GM12878 (cell line): ENCODE measurements at regions not wholly inside any gene's neighbourhood (a gene's known extent, or its start where the extent isn't known, plus 50 kb on each side); places are given as distances from the start of the nearest gene placed in this dataset.

Source experiments
- ATAC-seq: fragments of 200-7000 bp; cut with Tn5 transposase; 3 replicates; pipeline ENCODE4 v1.9.1; 2020; ENCODE audit warnings: mild to moderate bottlenecking, moderate library complexity
- BruUV-seq: library from RNA; stranded (reverse); fragments of 400-500 nt; replicated peaks from 2 replicates; lab custom pipeline; 2021; lab: Mats Ljungman, UMichigan
- CTCF ChIA-PET: fragments of 300-600 bp; sonication (Branson Sonifier 250); formaldehyde crosslinking; extraction: SDS; loops from one replicate; lab custom pipeline; 2021; ENCODE audit warnings: inconsistent platforms; lab: Yijun Ruan, JAX
- POLR2A ChIA-PET: fragments of 350-600 bp; formaldehyde crosslinking; extraction: SDS; loops from one replicate; lab custom pipeline; 2021; ENCODE audit warnings: inconsistent platforms; lab: Charles Lee
- RAD21 ChIA-PET: fragments of 300-600 bp; sonication (Branson Sonifier 250); formaldehyde crosslinking; loops from one replicate; lab custom pipeline; 2023; ENCODE audit warnings: antibody characterized with exemption; ENCODE audit not compliant: unreplicated experiment; lab: Charles Lee
- SMC1A ChIA-PET: fragments of 300-600 bp; sonication (Branson Sonifier 250); formaldehyde crosslinking; loops from one replicate; lab custom pipeline; 2023; ENCODE audit not compliant: unreplicated experiment, uncharacterized antibody; lab: Charles Lee
- DNase-seq: peaks from one replicate; pipeline ENCODE4 v3.0.0-alpha.2; 2011; ENCODE audit warnings: low read depth, low spot score
- FAIRE-seq: peaks from 3 replicates; lab custom pipeline; 2011; peaks lifted over from hg19 to GRCh38; lab: Jason Lieb, UNC
- H2AFZ ChIP-seq: 2 replicates; pipeline ENCODE4 v1.6.0; 2011; ENCODE audit warnings: low read depth, low read length, control low read depth; ENCODE audit not compliant: control insufficient read depth
- H3K27ac ChIP-seq: 2 replicates; pipeline ENCODE4 v1.5.1; 2011; ENCODE audit warnings: control low read depth; ENCODE audit not compliant: control insufficient read depth, insufficient read depth
- H3K27me3 ChIP-seq, 2 experiments: replicated peaks in 1 of 2; 2 replicates each; pipeline versions ENCODE4 v1.6.0 to v1.6.1; 2011; ENCODE audit warnings: low read length in 1 of 2; ENCODE audit not compliant: control insufficient read depth in 2 of 2, insufficient read depth in 2 of 2
- H3K36me3 ChIP-seq, 2 experiments: 2 replicates each; pipeline ENCODE4 v1.5.1; 2011; ENCODE audit warnings: low read length in 1 of 2; ENCODE audit not compliant: control insufficient read depth in 2 of 2, insufficient read depth in 2 of 2
- H3K4me1 ChIP-seq: 2 replicates; pipeline ENCODE4 v1.6.1; 2011; ENCODE audit warnings: mild to moderate bottlenecking, low read length, moderate library complexity, mixed read lengths; ENCODE audit not compliant: control insufficient read depth, insufficient read depth
- H3K4me2 ChIP-seq: 2 replicates; pipeline ENCODE4 v1.6.0; 2011; ENCODE audit warnings: control low read depth; ENCODE audit not compliant: control insufficient read depth, insufficient read depth
- H3K4me3 ChIP-seq: fragments of 200-600 bp; sonication (generic); 2 replicates; pipeline ENCODE4 v1.5.1; 2016
- H3K79me2 ChIP-seq: 2 replicates; pipeline ENCODE4 v1.6.0; 2011; ENCODE audit warnings: low read length; ENCODE audit not compliant: control insufficient read depth, insufficient read depth
- H3K9ac ChIP-seq: 2 replicates; pipeline ENCODE4 v1.8.0; 2011; ENCODE audit warnings: low read length, control low read depth, mixed read lengths; ENCODE audit not compliant: control insufficient read depth, insufficient read depth
- H3K9me3 ChIP-seq: replicated peaks from 3 replicates; pipeline ENCODE4 v1.5.1; 2011; ENCODE audit warnings: mild to moderate bottlenecking, low read length; ENCODE audit not compliant: control insufficient read depth, insufficient read depth
- H4K20me1 ChIP-seq: 2 replicates; pipeline ENCODE4 v1.6.0; 2011; ENCODE audit not compliant: control insufficient read depth, insufficient read depth
- BACH1 ChIP-seq: fragments of 450-650 bp; IDR thresholded peaks from 2 replicates; pipeline ENCODE4 v1.6.1; 2017; ENCODE audit warnings: mild to moderate bottlenecking, borderline replicate concordance
- FOS ChIP-seq: IDR thresholded peaks from 3 replicates; pipeline ENCODE4 v1.6.1; 2011; ENCODE audit warnings: borderline replicate concordance; ENCODE audit not compliant: insufficient read length; ENCODE audit errors: extremely low read depth
- PML ChIP-seq: IDR thresholded peaks from 2 replicates; pipeline ENCODE4 v1.6.1; 2012; ENCODE audit warnings: low read length, inconsistent platforms
- SMAD5 ChIP-seq: IDR thresholded peaks from 2 replicates; pipeline ENCODE4 v1.6.1; 2016; ENCODE audit warnings: antibody characterized with exemption, low read depth
- ZBED1 ChIP-seq: IDR thresholded peaks from 2 replicates; pipeline ENCODE4 v1.6.1; 2016; ENCODE audit warnings: borderline replicate concordance
- ZSCAN29 ChIP-seq: fragments of 450-650 bp; IDR thresholded peaks from 2 replicates; pipeline ENCODE4 v1.6.1; 2017; ENCODE audit warnings: mild to moderate bottlenecking, moderate library complexity
- WGBS: methylation state at CpG from one replicate; pipeline ENCODE4 v1.1.6; 2016; ENCODE audit warnings: low lambda C conversion rate; ENCODE audit not compliant: insufficient replicate concordance, insufficient coverage; ENCODE audit errors: missing lambda C conversion rate; 5-methylcytosine and 5-hydroxymethylcytosine counted together
- in situ Hi-C: fragments of 300-500 bp; cut with MboI; formaldehyde crosslinking; loops from 9 replicates; pipeline ENCODE4 v1.14.3; 2018; ENCODE audit warnings: mixed read lengths
- intact Hi-C: fragments of 100-400 bp; cut with micrococcal nuclease; formaldehyde crosslinking; loops from one replicate; pipeline ENCODE4 v1.14.2; 2022; ENCODE audit not compliant: unreplicated experiment
- TF ChIP-seq, protein P1 (sequence below): fragments of 450-650 bp; IDR thresholded peaks from 2 replicates; pipeline ENCODE4 v1.6.1; 2016; ENCODE audit warnings: mild to moderate bottlenecking, moderate library complexity, borderline replicate concordance

DNA sequence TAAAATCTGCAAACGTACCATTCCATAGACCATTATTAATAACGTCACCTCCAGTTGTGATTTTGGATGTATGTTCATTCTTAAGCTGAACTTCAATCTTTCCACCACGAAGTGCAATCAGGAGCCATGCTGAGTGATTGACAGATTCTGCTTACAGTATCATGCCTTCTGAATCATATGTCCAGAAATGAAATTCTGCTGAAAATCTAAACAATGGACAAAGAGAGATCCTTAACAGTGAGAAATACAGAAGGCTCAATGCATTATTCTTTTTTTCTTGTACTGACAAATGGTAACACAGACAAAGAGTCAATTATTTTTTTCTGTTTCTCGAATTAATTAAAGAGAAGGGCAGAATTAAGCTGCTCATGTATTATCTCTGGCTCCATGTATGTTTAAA lies 1114.5 kb downstream of the EPHA3 start:
- Histone ChIP-seq H3K27ac (no peak overlapping the region), H2AFZ (no peak overlapping the region), H3K79me2 (no peaks in the 10 kb centered on the region), H3K27me3 (no peaks in the 10 kb centered on the region), H4K20me1 (no peaks in the 10 kb centered on the region), H3K9ac (no peak overlapping the region), H3K4me3 (no peak overlapping the region), H3K4me2 (no peak overlapping the region), H3K9me3 (no peaks in the 10 kb centered on the region), H3K4me1 (no peaks in the 10 kb centered on the region), H3K36me3 (no peaks in the 10 kb centered on the region)
- intact Hi-C loops (no loop called here), in situ Hi-C loops (no loop called here)
- FAIRE-seq (no peak), DNase-seq (no peak), ATAC-seq (no peak)
- ChIA-PET RAD21 (interaction anchor here (0.6 kb wide), 1 partner anchor 12 kb away, joined by 3 read pairs; no protein-coding TSS in a partner anchor), SMC1A (no interaction called here), POLR2A (no interaction called here), CTCF (no interaction called here)
- BruUV-seq, result no TSS peak
- 16% methylated on average over 4 of the region's 4 CpGs for WGBS
- TF ChIP-seq, protein P1, sequence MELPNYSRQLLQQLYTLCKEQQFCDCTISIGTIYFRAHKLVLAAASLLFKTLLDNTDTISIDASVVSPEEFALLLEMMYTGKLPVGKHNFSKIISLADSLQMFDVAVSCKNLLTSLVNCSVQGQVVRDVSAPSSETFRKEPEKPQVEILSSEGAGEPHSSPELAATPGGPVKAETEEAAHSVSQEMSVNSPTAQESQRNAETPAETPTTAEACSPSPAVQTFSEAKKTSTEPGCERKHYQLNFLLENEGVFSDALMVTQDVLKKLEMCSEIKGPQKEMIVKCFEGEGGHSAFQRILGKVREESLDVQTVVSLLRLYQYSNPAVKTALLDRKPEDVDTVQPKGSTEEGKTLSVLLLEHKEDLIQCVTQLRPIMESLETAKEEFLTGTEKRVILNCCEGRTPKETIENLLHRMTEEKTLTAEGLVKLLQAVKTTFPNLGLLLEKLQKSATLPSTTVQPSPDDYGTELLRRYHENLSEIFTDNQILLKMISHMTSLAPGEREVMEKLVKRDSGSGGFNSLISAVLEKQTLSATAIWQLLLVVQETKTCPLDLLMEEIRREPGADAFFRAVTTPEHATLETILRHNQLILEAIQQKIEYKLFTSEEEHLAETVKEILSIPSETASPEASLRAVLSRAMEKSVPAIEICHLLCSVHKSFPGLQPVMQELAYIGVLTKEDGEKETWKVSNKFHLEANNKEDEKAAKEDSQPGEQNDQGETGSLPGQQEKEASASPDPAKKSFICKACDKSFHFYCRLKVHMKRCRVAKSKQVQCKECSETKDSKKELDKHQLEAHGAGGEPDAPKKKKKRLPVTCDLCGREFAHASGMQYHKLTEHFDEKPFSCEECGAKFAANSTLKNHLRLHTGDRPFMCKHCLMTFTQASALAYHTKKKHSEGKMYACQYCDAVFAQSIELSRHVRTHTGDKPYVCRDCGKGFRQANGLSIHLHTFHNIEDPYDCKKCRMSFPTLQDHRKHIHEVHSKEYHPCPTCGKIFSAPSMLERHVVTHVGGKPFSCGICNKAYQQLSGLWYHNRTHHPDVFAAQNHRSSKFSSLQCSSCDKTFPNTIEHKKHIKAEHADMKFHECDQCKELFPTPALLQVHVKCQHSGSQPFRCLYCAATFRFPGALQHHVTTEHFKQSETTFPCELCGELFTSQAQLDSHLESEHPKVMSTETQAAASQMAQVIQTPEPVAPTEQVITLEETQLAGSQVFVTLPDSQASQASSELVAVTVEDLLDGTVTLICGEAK, result no peak
- TF ChIP-seq ZSCAN29 (no peak), SMAD5 (no peak), BACH1 (no peak), PML (no peak), FOS (no peak), ZBED1 (no peak)
